GF-D8 (cell line): ENCODE measurements at regions not wholly inside any gene's neighbourhood (a gene's known extent, or its start where the extent isn't known, plus 50 kb on each side); places are given as distances from the start of the nearest gene placed in this dataset.
"Not testable (repeated sequence)": the region's sequence is repeated elsewhere in the genome, so short reads cannot be mapped to it uniquely, and the experiment has no call there.

Source experiments
- DNase-seq: peaks from one replicate; lab custom pipeline; 2025; lab: John Stamatoyannopoulos, UW

GRCh38 chr2:56981554-56981953 lies 797.8 kb downstream of the CCDC85A start:
- no peak for DNase-seq

GRCh38 chr2:56985609-56986008 lies 801.8 kb downstream of the CCDC85A start:
- DNase-seq = no peak

- no peak for DNase-seq
These were observed 838.7 kb downstream of the CCDC85A start for GRCh38 chr2:57022496-57022895.

- DNase-seq = no peak
These were observed 861.3 kb downstream of the CCDC85A start for GRCh38 chr2:57044931-57045635.

- no peak for DNase-seq
These were observed 865.5 kb downstream of the CCDC85A start for GRCh38 chr2:57049273-57049672.

GRCh38 chr2:57050007-57050406 lies 866.2 kb downstream of the CCDC85A start:
- DNase-seq = no peak

GRCh38 chr2:57066301-57066700 lies 882.5 kb downstream of the CCDC85A start:
- not testable (repeated sequence) for DNase-seq

- DNase-seq = no peak
These were observed 891.4 kb downstream of the CCDC85A start for GRCh38 chr2:57075226-57075625.

- DNase-seq = no peak
These were observed 896.2 kb downstream of the CCDC85A start for GRCh38 chr2:57080035-57080434.

GRCh38 chr2:57084697-57085281 lies 901.0 kb downstream of the CCDC85A start:
- no peak for DNase-seq

GRCh38 chr2:57093020-57093419 lies 909.2 kb downstream of the CCDC85A start:
- no peak for DNase-seq

GRCh38 chr2:57097855-57098254 lies 914.1 kb downstream of the CCDC85A start:
- no peak for DNase-seq

- DNase-seq = no peak
These were observed 916.6 kb downstream of the CCDC85A start for GRCh38 chr2:57100436-57100835.

GRCh38 chr2:57105694-57106093 lies 921.9 kb downstream of the CCDC85A start:
- DNase-seq = no peak

- DNase-seq = no peak
These were observed 923.6 kb downstream of the CCDC85A start for GRCh38 chr2:57107353-57107752.

- no peak for DNase-seq
These were observed 927.7 kb downstream of the CCDC85A start for GRCh38 chr2:57111531-57111930.

- DNase-seq = no peak
These were observed 927.5 kb upstream of the VRK2 start for GRCh38 chr2:57119141-57119540.

- DNase-seq = no peak
These were observed 920.2 kb upstream of the VRK2 start for GRCh38 chr2:57126410-57126809.

- DNase-seq = no peak
These were observed 907.4 kb upstream of the VRK2 start for GRCh38 chr2:57139179-57139578.

- no peak for DNase-seq
These were observed 905.3 kb upstream of the VRK2 start for GRCh38 chr2:57141269-57141668.

GRCh38 chr2:57146951-57147350 lies 899.7 kb upstream of the VRK2 start:
- no peak for DNase-seq

GRCh38 chr2:57156231-57156924 lies 890.2 kb upstream of the VRK2 start:
- DNase-seq = no peak

- DNase-seq = no peak
These were observed 885.6 kb upstream of the VRK2 start for GRCh38 chr2:57160976-57161375.
